ENCODE measurements at regions not wholly inside any gene's neighbourhood (a gene's known extent, or its start where the extent isn't known, plus 50 kb on each side); places are given as distances from the start of the nearest gene placed in this dataset.

GRCh38 chr6:170155464-170156196 is 135.2 kb downstream of the DLL1 start:
- Histone ChIP-seq H3K27me3 (ENCODE audit: insufficient read depth) (no peaks in the 10 kb centered on the region), H3F3A (replicated peaks; ENCODE audit: insufficient read depth) (no peaks in the 10 kb centered on the region), H3K27ac (ENCODE audit: low read depth in 2 of 2, low read length in 1 of 2) (no peak overlapping the region), H3K9ac (no peak overlapping the region), H2AFZ (ENCODE audit: low read depth) (no peak overlapping the region), H3K9me3 (no peaks in the 10 kb centered on the region), H4K20me1 (ENCODE audit: insufficient read depth) (no peaks in the 10 kb centered on the region), H3K4me1 (ENCODE audit: control insufficient read depth in 1 of 2, insufficient read depth in 2 of 2, low read depth in 1 of 2, low read length in 1 of 2) (peaks cover 0 to 4% of the 10 kb centered on the region in 2 experiments; a peak in 1 of 4 replicates), H3K36me3 (replicated peaks in 1 of 2; ENCODE audit: control insufficient read depth in 1 of 2, insufficient read depth in 2 of 2, low read length in 1 of 2) (no peaks in the 10 kb centered on the region), H3K4me2 (no peak overlapping the region), H3K4me3 (ENCODE audit: low read depth in 2 of 2, low read length in 1 of 2) (no peak overlapping the region), H3K79me2 (ENCODE audit: insufficient read depth) (no peaks in the 10 kb centered on the region), H3K9me2 (no peaks in the 10 kb centered on the region)
- CTCF ChIA-PET = no interaction called here
- DNase-seq = no peak
- TF ChIP-seq FOSL2 (IDR thresholded peaks at IDR 0.05; ENCODE audit: borderline replicate concordance, low read depth) (no peak), NRF1 (IDR thresholded peaks at IDR 0.05; ENCODE audit: low read depth, low read length) (no peak), SIN3A (IDR thresholded peaks at IDR 0.05; ENCODE audit: borderline replicate concordance, low read depth, low read length) (no peak)
- 57% methylated on average over 23 of the region's 25 CpGs for WGBS (ENCODE audit: low lambda C conversion rate)
- POLR2A ChIA-PET = no interaction called here

- 57% methylated on average over 10 of the region's 29 CpGs for WGBS (ENCODE audit: low lambda C conversion rate)
- Histone ChIP-seq H3K9me2 (no peaks in the 10 kb centered on the region), H3F3A (replicated peaks; ENCODE audit: insufficient read depth) (no peaks in the 10 kb centered on the region), H3K27me3 (ENCODE audit: insufficient read depth) (no peaks in the 10 kb centered on the region), H3K4me3 (ENCODE audit: low read depth in 2 of 2, low read length in 1 of 2) (no peak overlapping the region), H3K9me3 (no peaks in the 10 kb centered on the region), H3K4me1 (ENCODE audit: control insufficient read depth in 1 of 2, insufficient read depth in 2 of 2, low read depth in 1 of 2, low read length in 1 of 2) (peaks cover 0 to 4% of the 10 kb centered on the region in 2 experiments; a peak in 1 of 4 replicates), H3K79me2 (ENCODE audit: insufficient read depth) (no peaks in the 10 kb centered on the region), H3K4me2 (no peak overlapping the region), H4K20me1 (ENCODE audit: insufficient read depth) (no peaks in the 10 kb centered on the region), H2AFZ (ENCODE audit: low read depth) (no peak overlapping the region), H3K27ac (ENCODE audit: low read depth in 2 of 2, low read length in 1 of 2) (no peak overlapping the region), H3K36me3 (replicated peaks in 1 of 2; ENCODE audit: control insufficient read depth in 1 of 2, insufficient read depth in 2 of 2, low read length in 1 of 2) (no peaks in the 10 kb centered on the region), H3K9ac (no peak overlapping the region)
- POLR2A ChIA-PET = no interaction called here
- CTCF ChIA-PET = no interaction called here
- DNase-seq = no peak
- TF ChIP-seq NFIC (IDR thresholded peaks at IDR 0.05; ENCODE audit: borderline replicate concordance) (no peak), RAD21 (IDR thresholded peaks at IDR 0.05; ENCODE audit: low read length) (no peak), SIN3A (IDR thresholded peaks at IDR 0.05; ENCODE audit: borderline replicate concordance, low read depth, low read length) (no peak), CTCF (IDR thresholded peaks at IDR 0.05) (no peak), USF2 (IDR thresholded peaks at IDR 0.05; ENCODE audit: borderline replicate concordance, low read depth, low read length) (no peak), GATA2 (CRISPR knock-in tag; IDR thresholded peaks at IDR 0.05) (no peak), MAX (IDR thresholded peaks at IDR 0.05; ENCODE audit: low read depth) (no peak), RXRA (IDR thresholded peaks at IDR 0.05; ENCODE audit: borderline replicate concordance, low read depth) (no peak), NRF1 (IDR thresholded peaks at IDR 0.05; ENCODE audit: low read depth, low read length) (no peak), MEF2A (IDR thresholded peaks at IDR 0.05; ENCODE audit: borderline replicate concordance, low read depth) (no peak), USF1 (IDR thresholded peaks at IDR 0.05; ENCODE audit: borderline replicate concordance, low read depth) (no peak), REST (IDR thresholded peaks at IDR 0.05; ENCODE audit: low read depth, low read length) (no peak), GABPA (IDR thresholded peaks at IDR 0.05; ENCODE audit: low read depth) (no peak), FOXM1 (IDR thresholded peaks at IDR 0.05; ENCODE audit: low read depth) (no peak), TCF12 (IDR thresholded peaks at IDR 0.05) (no peak), RCOR1 (IDR thresholded peaks at IDR 0.05; ENCODE audit: low read length) (no peak), CHD2 (IDR thresholded peaks at IDR 0.05; ENCODE audit: low read length, partially characterized antibody) (no peak), SMC3 (IDR thresholded peaks at IDR 0.05; ENCODE audit: low read depth, low read length) (no peak)
Observed at GRCh38 chr6:170153436-170154319, 137.2 kb downstream of the DLL1 start.

Data from SK-N-SH (cell line).